MM.1S (cell line): ENCODE measurements at regions not wholly inside any gene's neighbourhood (a gene's known extent, or its start where the extent isn't known, plus 50 kb on each side); places are given as distances from the start of the nearest gene placed in this dataset.

Experiments
- DNase-seq: peaks from one replicate; pipeline ENCODE4 v3.0.0-alpha.2; 2015
- H2AFZ ChIP-seq: fragments of 300-600 bp; sonication (generic); 2 replicates; pipeline ENCODE4 v1.6.0; 2016; ENCODE audit warnings: antibody characterized with exemption, low read length
- H3F3A ChIP-seq: fragments of 300-600 bp; sonication (generic); 2 replicates; pipeline ENCODE4 v1.6.1; 2016; ENCODE audit warnings: mild to moderate bottlenecking, antibody characterized with exemption, low read length, moderate library complexity, mixed read lengths; ENCODE audit not compliant: insufficient read depth
- H3K27ac ChIP-seq: fragments of 300-600 bp; sonication (generic); 2 replicates; pipeline ENCODE4 v1.5.1; 2016; ENCODE audit warnings: mild to moderate bottlenecking, low read length
- H3K27me3 ChIP-seq: fragments of 300-600 bp; sonication (generic); replicated peaks from 2 replicates; pipeline ENCODE4 v1.6.0; 2016; ENCODE audit warnings: low read length; ENCODE audit not compliant: insufficient read depth
- H3K36me3 ChIP-seq: fragments of 300-600 bp; sonication (generic); replicated peaks from 2 replicates; pipeline ENCODE4 v1.6.1; 2016; ENCODE audit warnings: mild to moderate bottlenecking, low read length, mixed read lengths; ENCODE audit not compliant: insufficient read depth
- H3K4me1 ChIP-seq: fragments of 300-600 bp; sonication (generic); 2 replicates; pipeline ENCODE4 v1.6.1; 2016; ENCODE audit warnings: low read length, mixed read lengths
- H3K4me2 ChIP-seq: fragments of 300-600 bp; sonication (generic); 2 replicates; pipeline ENCODE4 v1.6.0; 2016; ENCODE audit warnings: low read depth, low read length
- H3K4me3 ChIP-seq: fragments of 300-600 bp; sonication (generic); 2 replicates; pipeline ENCODE4 v1.5.1; 2016; ENCODE audit warnings: low read length, mixed read lengths
- H3K79me2 ChIP-seq: fragments of 300-600 bp; sonication (generic); 2 replicates; pipeline ENCODE4 v1.6.1; 2016; ENCODE audit warnings: mixed run types, low read length, mixed read lengths
- H3K9ac ChIP-seq: fragments of 300-600 bp; sonication (generic); 2 replicates; pipeline ENCODE4 v1.6.1; 2016; ENCODE audit warnings: low read length, mixed read lengths
- H3K9me2 ChIP-seq: fragments of 300-600 bp; sonication (generic); replicated peaks from 2 replicates; pipeline ENCODE4 v1.6.1; 2016; ENCODE audit warnings: mild to moderate bottlenecking, low read length, mixed read lengths; ENCODE audit not compliant: insufficient read depth
- H3K9me3 ChIP-seq: fragments of 300-600 bp; sonication (generic); replicated peaks from 2 replicates; pipeline ENCODE4 v1.6.1; 2016; ENCODE audit warnings: mild to moderate bottlenecking, low read length, mixed read lengths; ENCODE audit not compliant: insufficient read depth
- H4K20me1 ChIP-seq: fragments of 300-600 bp; sonication (generic); 2 replicates; pipeline ENCODE4 v1.6.1; 2016; ENCODE audit warnings: mild to moderate bottlenecking, low read length, moderate library complexity, mixed read lengths; ENCODE audit not compliant: insufficient read depth
- CTCF ChIP-seq: fragments of 300-600 bp; sonication (generic); IDR thresholded peaks from 2 replicates; pipeline ENCODE4 v1.5.1; 2016; ENCODE audit warnings: antibody characterized with exemption, low read length, mixed read lengths
- EZH2 ChIP-seq: fragments of 300-600 bp; sonication (generic); optimal IDR thresholded peaks from 2 replicates; pipeline ENCODE3; 2017; ENCODE audit warnings: low read depth, mild to moderate bottlenecking, antibody characterized with exemption, low read length, mixed read lengths
- EZH2phosphoT487 ChIP-seq: fragments of 300-600 bp; sonication (generic); IDR thresholded peaks from 2 replicates; pipeline ENCODE4 v1.6.1; 2018; ENCODE audit warnings: antibody characterized with exemption, low read length

DNA sequence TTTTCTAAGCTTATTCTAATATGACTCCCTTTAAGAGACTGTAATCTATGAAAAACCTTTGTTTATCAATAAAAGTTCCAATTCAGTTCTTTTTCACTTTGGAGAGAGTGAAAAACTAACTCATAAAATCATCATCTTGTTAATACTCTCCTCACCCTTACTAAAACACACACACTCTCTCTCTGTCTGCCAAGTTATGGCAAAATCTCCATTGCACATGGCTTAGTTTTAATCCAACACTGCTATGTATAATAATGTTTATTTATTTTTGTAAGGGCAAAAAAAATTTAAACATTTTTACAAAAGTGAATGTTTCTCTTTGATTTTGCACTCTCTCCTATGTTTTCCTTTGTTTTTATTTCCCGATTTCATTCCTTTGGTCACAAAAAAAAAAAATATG is 253.2 kb downstream of the BMP7 start:
- Histone ChIP-seq H3K4me1 (peaks cover 2% of the 10 kb centered on the region; the same call in 1 of the 2 replicates), H3K4me2 (no peak overlapping the region), H4K20me1 (no peaks in the 10 kb centered on the region), H3K36me3 (no peaks in the 10 kb centered on the region), H3F3A (no peaks in the 10 kb centered on the region), H3K9me2 (no peaks in the 10 kb centered on the region), H2AFZ (no peak overlapping the region), H3K9me3 (no peaks in the 10 kb centered on the region), H3K79me2 (no peaks in the 10 kb centered on the region), H3K27ac (no peak overlapping the region), H3K27me3 (no peaks in the 10 kb centered on the region), H3K4me3 (no peak overlapping the region), H3K9ac (no peak overlapping the region)
- DNase-seq, result no peak
- TF ChIP-seq EZH2phosphoT487, result no peak

DNA sequence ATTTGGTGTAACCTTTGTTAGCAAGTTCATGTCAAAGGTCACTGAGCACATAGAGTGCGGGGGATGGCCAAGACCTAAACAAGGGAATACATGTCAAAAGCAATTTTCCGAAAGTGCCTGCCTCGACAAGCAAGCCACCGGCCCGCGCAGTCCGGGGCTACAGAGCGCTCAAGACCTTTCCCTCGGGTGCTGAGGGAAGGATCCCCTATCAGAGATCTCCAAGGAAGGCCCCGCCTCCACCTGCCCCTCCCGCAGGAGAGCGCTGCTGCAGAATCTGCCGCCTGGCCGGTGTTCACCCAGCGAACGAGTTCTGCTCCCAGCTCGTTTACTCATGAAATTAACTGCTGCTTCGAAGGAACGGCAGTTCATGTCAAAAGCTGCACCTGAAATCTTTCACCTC is 252.7 kb downstream of the BMP7 start:
- H3K4me3 ChIP-seq, result no peak overlapping the region

GRCh38 chr20:57020364-57020763 is 246.1 kb downstream of the BMP7 start:
- H3K27ac ChIP-seq, result no peak overlapping the region
- no peak for DNase-seq

More for the DNA sequence above, 252.7 kb downstream of the BMP7 start:
- Histone ChIP-seq H3K4me2 (no peak overlapping the region), H3K27me3 (no peaks in the 10 kb centered on the region), H2AFZ (no peak overlapping the region), H3K4me1 (no peaks in the 10 kb centered on the region), H3K9me2 (no peaks in the 10 kb centered on the region), H3K79me2 (no peaks in the 10 kb centered on the region), H3K27ac (no peak overlapping the region), H3K36me3 (no peaks in the 10 kb centered on the region), H3K9me3 (no peaks in the 10 kb centered on the region), H4K20me1 (no peaks in the 10 kb centered on the region), H3F3A (no peaks in the 10 kb centered on the region), H3K9ac (no peak overlapping the region)
- no peak for TF ChIP-seq EZH2
- TF ChIP-seq CTCF, result no peak
- TF ChIP-seq EZH2phosphoT487, result no peak
- no peak for DNase-seq

More at GRCh38 chr20:57020364-57020763, 246.1 kb downstream of the BMP7 start:
- Histone ChIP-seq H3K79me2 (no peaks in the 10 kb centered on the region), H3K4me3 (no peak overlapping the region), H2AFZ (no peak overlapping the region), H3K9ac (no peak overlapping the region), H3K36me3 (no peaks in the 10 kb centered on the region), H3F3A (no peaks in the 10 kb centered on the region), H3K4me1 (no peaks in the 10 kb centered on the region), H3K9me2 (no peaks in the 10 kb centered on the region), H4K20me1 (no peaks in the 10 kb centered on the region), H3K9me3 (no peaks in the 10 kb centered on the region), H3K4me2 (no peak overlapping the region), H3K27me3 (no peaks in the 10 kb centered on the region)
- no peak for TF ChIP-seq CTCF
- no peak for TF ChIP-seq EZH2
- no peak for TF ChIP-seq EZH2phosphoT487
